ENCODE measurements at regions not wholly inside any gene's neighbourhood (a gene's known extent, or its start where the extent isn't known, plus 50 kb on each side); places are given as distances from the start of the nearest gene placed in this dataset.

DNA sequence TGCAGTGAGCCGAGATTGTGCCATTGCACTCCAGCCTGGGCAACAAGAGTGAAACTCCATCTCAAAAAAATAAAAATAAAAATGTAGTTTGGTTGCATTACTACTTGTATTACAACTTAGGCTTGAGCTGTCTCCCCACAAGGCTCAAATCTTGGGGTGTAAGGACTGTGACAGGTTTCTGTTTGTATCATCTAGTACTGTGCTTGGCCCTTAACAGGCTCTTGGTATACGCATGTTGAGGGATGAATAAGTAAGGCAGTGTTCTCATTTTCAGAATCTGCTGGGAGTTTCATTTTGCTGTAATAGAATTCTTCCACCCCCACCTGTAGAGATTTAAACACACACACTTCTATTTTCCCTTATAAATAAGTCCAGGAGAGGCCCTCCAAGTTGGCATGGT is 289.4 kb upstream of the EEF2KMT start:
- H3K4ac ChIP-seq (ENCODE audit: low read depth, low read length), result no peak overlapping the region
- H2BK15ac ChIP-seq (ENCODE audit: low read depth, low read length), result no peak overlapping the region
- H4K8ac ChIP-seq (ENCODE audit: low read depth in 2 of 2, low read length in 2 of 2), result no peak overlapping the region
- TF ChIP-seq FOS (IDR thresholded peaks at IDR 0.05; ENCODE audit: low read depth, low read length), result no peak
- TF ChIP-seq MAZ (IDR thresholded peaks at IDR 0.05; ENCODE audit: borderline replicate concordance, low read depth, low read length), result no peak
- TF ChIP-seq SMC3 (IDR thresholded peaks at IDR 0.05; ENCODE audit: low read depth, low read length), result no peak
- no peak for TF ChIP-seq RCOR1 (IDR thresholded peaks at IDR 0.05; ENCODE audit: insufficient replicate concordance, low read length)
- TF ChIP-seq CEBPB (IDR thresholded peaks at IDR 0.05; ENCODE audit: low read depth, low read length), result no peak
- TF ChIP-seq CTCF (conservative IDR thresholded peaks at IDR 0.05; ENCODE audit: low read depth, low read length), result no peak
- H3K4me1 ChIP-seq (ENCODE audit: control insufficient read depth, insufficient read depth, low read length), result no peaks in the 10 kb centered on the region
- no peak overlapping the region for H3K9ac ChIP-seq (ENCODE audit: low read depth, low read length)
- in situ Hi-C loops (cut with MboI; ENCODE audit: low sequenced_read_pairs) (no loop called here), intact Hi-C loops (cut with micrococcal nuclease) (no loop called here), dilution Hi-C loops (cut with HindIII; ENCODE audit: low sequenced_read_pairs, unreplicated experiment) (no loop called here)
- H2AK5ac ChIP-seq (ENCODE audit: low read depth, low read length), result no peak overlapping the region
- no peak overlapping the region for H3K14ac ChIP-seq (replicated peaks; ENCODE audit: low read depth, low read length)
- H3K9me3 ChIP-seq (ENCODE audit: control insufficient read depth, insufficient read depth, low read length), result peaks cover 21% of the 10 kb centered on the region
- H3K4me2 ChIP-seq (ENCODE audit: low read depth, low read length), result no peak overlapping the region
- ChIA-PET POLR2A (ENCODE audit: unreplicated experiment) (no interaction called here), CTCF (no interaction called here)
- no peaks in the 10 kb centered on the region for H3K27me3 ChIP-seq (ENCODE audit: control insufficient read depth, insufficient read depth, low read length)
- H3K27ac ChIP-seq (ENCODE audit: insufficient read depth, low read length), result no peak overlapping the region
- BruUV-seq (replicated peaks), result no TSS peak
- H2BK20ac ChIP-seq (ENCODE audit: low read depth, low read length), result no peak overlapping the region
- no peak overlapping the region for H4K5ac ChIP-seq (ENCODE audit: low read depth, low read length)
- ATAC-seq (ENCODE audit: low read depth) (no peak), DNase-seq (no peak)
- H3K79me1 ChIP-seq (ENCODE audit: low read depth in 1 of 2, low read length in 2 of 2), result no peaks in the 10 kb centered on the region
- no peak overlapping the region for H3K18ac ChIP-seq (ENCODE audit: low read depth, low read length)
- no peaks in the 10 kb centered on the region for H3K36me3 ChIP-seq (ENCODE audit: control insufficient read depth, insufficient read depth, low read length)
- H2BK120ac ChIP-seq (ENCODE audit: low read depth, low read length), result no peak overlapping the region
- no peaks in the 10 kb centered on the region for H3K9me1 ChIP-seq (ENCODE audit: insufficient read depth, low read length)
- no peak overlapping the region for H2AK9ac ChIP-seq (replicated peaks; ENCODE audit: low read depth, low read length, poor library complexity)
- H3K56ac ChIP-seq (ENCODE audit: extremely low read depth, insufficient read depth, low read length), result no peak overlapping the region
- H3K23ac ChIP-seq (ENCODE audit: low read depth, low read length), result no peak overlapping the region
- H4K91ac ChIP-seq (ENCODE audit: insufficient read depth, low read depth, low read length), result no peak overlapping the region
- no peak overlapping the region for H2BK5ac ChIP-seq (ENCODE audit: low read depth, low read length, poor library complexity, severe bottlenecking)
- no peak overlapping the region for H2AFZ ChIP-seq (replicated peaks; ENCODE audit: low read length, poor library complexity)
- H3K4me3 ChIP-seq (ENCODE audit: insufficient read depth, low read depth, low read length), result no peak overlapping the region
- WGBS, 2 experiments (ENCODE audit: extremely low coverage in 2 of 2, insufficient read length in 1 of 2), result no CpG with 5 or more reads among the region's 2 CpGs
- H4K20me1 ChIP-seq (ENCODE audit: insufficient read depth, low read length), result no peaks in the 10 kb centered on the region
